Osteoblast (primary cell): ENCODE measurements at regions not wholly inside any gene's neighbourhood (a gene's known extent, or its start where the extent isn't known, plus 50 kb on each side); places are given as distances from the start of the nearest gene placed in this dataset.

Experiments used
- DNase-seq: peaks from one replicate; pipeline ENCODE4 v3.0.0; 2011; ENCODE audit warnings: low spot score, mixed read lengths; ENCODE audit not compliant: insufficient read length; ENCODE audit errors: missing footprints
- H2AFZ ChIP-seq: 2 replicates; pipeline ENCODE4 v1.6.0; 2011; ENCODE audit warnings: mild to moderate bottlenecking, low read length
- H3K27ac ChIP-seq: 2 replicates; pipeline ENCODE4 v1.5.1; 2011; ENCODE audit warnings: mild to moderate bottlenecking, low read depth, low read length, moderate library complexity
- H3K27me3 ChIP-seq: 2 replicates; pipeline ENCODE4 v1.6.0; 2012; ENCODE audit warnings: mild to moderate bottlenecking, control low read depth, inconsistent platforms, low read length, moderate library complexity; ENCODE audit not compliant: insufficient read depth
- H3K36me3 ChIP-seq: 2 replicates; pipeline ENCODE4 v1.5.1; 2011; ENCODE audit warnings: mild to moderate bottlenecking, low read length, control low read depth, moderate library complexity; ENCODE audit not compliant: insufficient read depth
- H3K4me1 ChIP-seq: 2 replicates; pipeline ENCODE4 v1.5.1; 2011; ENCODE audit warnings: mild to moderate bottlenecking, low read length, control low read depth, moderate library complexity; ENCODE audit not compliant: insufficient read depth
- H3K4me2 ChIP-seq: 2 replicates; pipeline ENCODE4 v1.6.0; 2011; ENCODE audit warnings: mild to moderate bottlenecking, low read length; ENCODE audit not compliant: insufficient read depth
- H3K4me3 ChIP-seq: fragments of 200-600 bp; sonication (generic); 3 replicates; pipeline ENCODE4 v1.5.1; 2012; ENCODE audit warnings: mild to moderate bottlenecking, low read length, inconsistent platforms; ENCODE audit not compliant: insufficient read depth
- H3K79me2 ChIP-seq: 2 replicates; pipeline ENCODE4 v1.6.0; 2012; ENCODE audit warnings: mild to moderate bottlenecking, low read length, control low read depth, inconsistent platforms; ENCODE audit not compliant: insufficient read depth
- H3K9me3 ChIP-seq: 2 replicates; pipeline ENCODE4 v1.5.1; 2011; ENCODE audit warnings: low read depth, low read length, control low read depth
- H4K20me1 ChIP-seq: 2 replicates; pipeline ENCODE4 v1.6.0; 2012; ENCODE audit warnings: mild to moderate bottlenecking, low read length, control low read depth; ENCODE audit not compliant: insufficient read depth
- TF ChIP-seq, protein P1 (sequence below): IDR thresholded peaks from 2 replicates; pipeline ENCODE4 v1.5.1; 2011; ENCODE audit warnings: mild to moderate bottlenecking, low read depth, low read length, moderate library complexity; ENCODE audit errors: extremely low read depth

- no peaks in the 10 kb centered on the region for H3K79me2 ChIP-seq
- H3K9me3 ChIP-seq, result no peaks in the 10 kb centered on the region
- no peaks in the 10 kb centered on the region for H3K4me1 ChIP-seq
- no peak for DNase-seq
- no peak overlapping the region for H2AFZ ChIP-seq
- no peak overlapping the region for H3K4me2 ChIP-seq
- no peaks in the 10 kb centered on the region for H3K36me3 ChIP-seq
- H3K27ac ChIP-seq, result no peak overlapping the region
- TF ChIP-seq, protein P1, sequence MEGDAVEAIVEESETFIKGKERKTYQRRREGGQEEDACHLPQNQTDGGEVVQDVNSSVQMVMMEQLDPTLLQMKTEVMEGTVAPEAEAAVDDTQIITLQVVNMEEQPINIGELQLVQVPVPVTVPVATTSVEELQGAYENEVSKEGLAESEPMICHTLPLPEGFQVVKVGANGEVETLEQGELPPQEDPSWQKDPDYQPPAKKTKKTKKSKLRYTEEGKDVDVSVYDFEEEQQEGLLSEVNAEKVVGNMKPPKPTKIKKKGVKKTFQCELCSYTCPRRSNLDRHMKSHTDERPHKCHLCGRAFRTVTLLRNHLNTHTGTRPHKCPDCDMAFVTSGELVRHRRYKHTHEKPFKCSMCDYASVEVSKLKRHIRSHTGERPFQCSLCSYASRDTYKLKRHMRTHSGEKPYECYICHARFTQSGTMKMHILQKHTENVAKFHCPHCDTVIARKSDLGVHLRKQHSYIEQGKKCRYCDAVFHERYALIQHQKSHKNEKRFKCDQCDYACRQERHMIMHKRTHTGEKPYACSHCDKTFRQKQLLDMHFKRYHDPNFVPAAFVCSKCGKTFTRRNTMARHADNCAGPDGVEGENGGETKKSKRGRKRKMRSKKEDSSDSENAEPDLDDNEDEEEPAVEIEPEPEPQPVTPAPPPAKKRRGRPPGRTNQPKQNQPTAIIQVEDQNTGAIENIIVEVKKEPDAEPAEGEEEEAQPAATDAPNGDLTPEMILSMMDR, result no peak
- no peak overlapping the region for H3K4me3 ChIP-seq
- no peaks in the 10 kb centered on the region for H4K20me1 ChIP-seq
- H3K27me3 ChIP-seq, result no peaks in the 10 kb centered on the region
These were observed 465.1 kb downstream of the DOK5 start for GRCh38 chr20:54940522-54940921.

DNA sequence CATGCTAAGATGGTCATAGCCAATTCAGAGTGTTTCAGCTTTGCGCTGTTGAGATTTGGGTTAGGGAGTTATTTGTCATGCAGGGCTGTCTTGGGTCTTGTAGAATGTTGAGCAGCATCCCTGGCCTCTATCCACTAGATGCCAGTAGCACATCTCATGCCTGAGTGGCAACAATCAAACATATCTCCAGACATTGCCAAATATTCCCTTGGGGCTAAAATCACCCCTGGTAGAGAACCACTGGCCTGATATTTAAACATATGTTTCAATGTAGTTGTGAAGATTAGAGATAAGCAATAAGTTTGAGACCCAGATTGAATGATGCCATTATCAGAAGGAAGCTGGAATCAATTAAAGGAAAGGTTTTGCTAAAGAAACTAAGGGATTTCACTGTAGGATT lies 463.3 kb downstream of the DOK5 start:
- no peaks in the 10 kb centered on the region for H3K36me3 ChIP-seq
- TF ChIP-seq, protein P1, result no peak
- no peaks in the 10 kb centered on the region for H3K9me3 ChIP-seq
- H3K27ac ChIP-seq, result no peak overlapping the region
- no peaks in the 10 kb centered on the region for H3K4me1 ChIP-seq
- no peak overlapping the region for H2AFZ ChIP-seq
- no peak for DNase-seq
- H3K4me2 ChIP-seq, result no peak overlapping the region
- H3K79me2 ChIP-seq, result no peaks in the 10 kb centered on the region
- no peak overlapping the region for H3K4me3 ChIP-seq
- H4K20me1 ChIP-seq, result no peaks in the 10 kb centered on the region
- no peaks in the 10 kb centered on the region for H3K27me3 ChIP-seq

GRCh38 chr20:54933212-54933904 lies 458.0 kb downstream of the DOK5 start:
- no peak for DNase-seq
- Histone ChIP-seq H3K4me1 (no peaks in the 10 kb centered on the region), H3K4me3 (no peak overlapping the region), H3K36me3 (no peaks in the 10 kb centered on the region), H3K4me2 (no peak overlapping the region), H4K20me1 (no peaks in the 10 kb centered on the region), H3K9me3 (no peaks in the 10 kb centered on the region), H3K27me3 (no peaks in the 10 kb centered on the region), H2AFZ (no peak overlapping the region), H3K27ac (no peak overlapping the region), H3K79me2 (no peaks in the 10 kb centered on the region)
- TF ChIP-seq, protein P1, result no peak

GRCh38 chr20:54929191-54929590 lies 453.8 kb downstream of the DOK5 start:
- H3K4me3 ChIP-seq, result no peak overlapping the region
- H3K79me2 ChIP-seq, result no peaks in the 10 kb centered on the region
- no peak for DNase-seq
- no peak overlapping the region for H3K27ac ChIP-seq
- TF ChIP-seq, protein P1, result no peak
- no peak overlapping the region for H2AFZ ChIP-seq
- H3K9me3 ChIP-seq, result no peaks in the 10 kb centered on the region
- no peaks in the 10 kb centered on the region for H3K27me3 ChIP-seq
- no peak overlapping the region for H3K4me2 ChIP-seq
- no peaks in the 10 kb centered on the region for H3K4me1 ChIP-seq
- no peaks in the 10 kb centered on the region for H4K20me1 ChIP-seq
- H3K36me3 ChIP-seq, result no peaks in the 10 kb centered on the region
